HFF-Myc (cell line): ENCODE measurements at regions not wholly inside any gene's neighbourhood (a gene's known extent, or its start where the extent isn't known, plus 50 kb on each side); places are given as distances from the start of the nearest gene placed in this dataset.

ENCODE experiments used
- DNase-seq: peaks from one replicate; pipeline ENCODE4 v3.0.0-alpha.2; 2011; ENCODE audit warnings: low read depth; ENCODE audit errors: extremely low read depth
- H3K4me3 ChIP-seq: replicated peaks from 2 replicates; pipeline ENCODE4 v1.5.1; 2011; ENCODE audit warnings: low read depth, mild to moderate bottlenecking, control low read depth, low read length
- CTCF ChIP-seq: IDR thresholded peaks from 2 replicates; pipeline ENCODE4 v1.5.1; 2012; ENCODE audit warnings: mild to moderate bottlenecking, low read depth, low read length, control low read depth; ENCODE audit errors: missing control alignments

- no peak for TF ChIP-seq CTCF
- DNase-seq = no peak
- no peak overlapping the region for H3K4me3 ChIP-seq
Measured at GRCh38 chr9:91494751-91495150, 71.1 kb upstream of the NFIL3 start.

GRCh38 chr9:91492237-91492636 lies 68.6 kb upstream of the NFIL3 start:
- TF ChIP-seq CTCF = no peak
- DNase-seq = no peak
- H3K4me3 ChIP-seq = no peak overlapping the region

GRCh38 chr9:91491624-91492023 lies 68.0 kb upstream of the NFIL3 start:
- H3K4me3 ChIP-seq = no peak overlapping the region
- no peak for DNase-seq
- no peak for TF ChIP-seq CTCF

GRCh38 chr9:91489361-91489899 lies 65.8 kb upstream of the NFIL3 start:
- no peak for DNase-seq
- H3K4me3 ChIP-seq = no peak overlapping the region
- TF ChIP-seq CTCF = no peak

GRCh38 chr9:91488341-91488740 lies 64.7 kb upstream of the NFIL3 start:
- no peak for DNase-seq
- no peak for TF ChIP-seq CTCF

GRCh38 chr9:91486699-91487497 lies 63.3 kb upstream of the NFIL3 start:
- no peak overlapping the region for H3K4me3 ChIP-seq
- DNase-seq = no peak
- no peak for TF ChIP-seq CTCF

More at GRCh38 chr9:91488341-91488740, 64.7 kb upstream of the NFIL3 start:
- H3K4me3 ChIP-seq = no peak overlapping the region
